NCI-H69 (cell line): ENCODE measurements at regions not wholly inside any gene's neighbourhood (a gene's known extent, or its start where the extent isn't known, plus 50 kb on each side); places are given as distances from the start of the nearest gene placed in this dataset.
"Not testable (repeated sequence)": the region's sequence is repeated elsewhere in the genome, so short reads cannot be mapped to it uniquely, and the experiment has no call there.

Source experiments
- DNase-seq: peaks from one replicate; lab custom pipeline; 2025; lab: John Stamatoyannopoulos, UW

DNA sequence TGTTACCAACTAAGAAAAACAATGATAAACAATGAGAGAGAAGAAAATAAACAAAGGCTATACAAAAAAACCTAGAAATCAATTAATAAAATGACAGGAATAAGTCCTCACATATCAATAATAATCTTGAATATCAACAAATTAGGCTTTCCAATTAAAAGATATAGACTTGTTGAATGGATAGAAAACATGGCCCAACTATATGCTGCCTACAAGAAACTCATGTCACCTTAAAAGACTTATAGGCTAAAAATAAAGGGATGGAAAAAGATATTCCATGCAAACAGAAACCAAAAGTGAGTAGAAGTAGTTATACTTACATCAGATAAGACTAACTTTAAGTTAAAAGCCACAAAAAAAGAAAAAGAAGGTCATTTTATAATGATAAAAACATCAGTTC is 183.9 kb downstream of the MYRFL start:
- DNase-seq, result no peak

DNA sequence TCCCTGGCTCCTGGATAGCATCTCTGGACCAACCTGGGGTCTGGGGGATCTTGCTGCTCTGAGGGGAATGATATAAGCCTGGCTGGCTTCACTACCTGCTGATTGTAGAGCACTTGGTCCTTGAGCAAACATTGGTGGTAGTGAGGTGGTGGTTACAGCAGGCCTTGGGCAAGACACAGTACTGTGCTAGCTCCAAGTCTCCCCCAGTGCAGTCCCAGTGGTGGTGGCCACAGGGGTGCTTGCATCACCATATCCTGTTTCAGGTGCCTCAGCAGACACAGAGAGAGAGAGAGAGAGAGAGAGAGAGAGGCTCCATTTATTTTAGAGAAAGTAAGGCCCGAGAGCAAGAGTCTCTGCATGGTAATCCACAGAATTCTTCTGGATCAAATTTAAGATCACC is 186.3 kb downstream of the MYRFL start:
- DNase-seq, result no peak

DNA sequence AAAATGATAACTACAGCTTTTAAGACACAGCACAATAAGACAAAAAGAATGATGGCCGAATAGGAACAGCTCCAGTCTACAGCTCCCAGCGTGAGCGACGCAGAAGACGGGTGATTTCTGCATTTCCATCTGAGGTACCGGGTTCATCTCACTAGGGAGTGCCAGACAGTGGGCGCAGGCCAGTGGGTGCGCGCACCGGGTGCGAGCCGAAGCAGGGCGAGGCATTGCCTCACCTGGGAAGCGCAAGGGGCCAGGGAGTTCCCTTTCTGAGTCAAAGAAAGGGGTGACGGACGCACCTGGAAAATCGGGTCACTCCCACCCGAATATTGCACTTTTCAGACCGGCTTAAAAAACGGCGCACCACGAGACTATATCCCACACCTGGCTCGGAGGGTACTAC is 188.0 kb downstream of the MYRFL start:
- DNase-seq, result not testable (repeated sequence)

- no peak for DNase-seq
Observed at GRCh38 chr12:70028515-70028914, 203.5 kb downstream of the MYRFL start.

- no peak for DNase-seq
Observed at GRCh38 chr12:70028918-70029317, 203.9 kb downstream of the MYRFL start.

- peak; percentile 95 for DNase-seq
Observed at GRCh38 chr12:70031046-70031445, 206.0 kb downstream of the MYRFL start.

GRCh38 chr12:70032076-70032475 is 207.0 kb downstream of the MYRFL start:
- peak; percentile 87 for DNase-seq

DNA sequence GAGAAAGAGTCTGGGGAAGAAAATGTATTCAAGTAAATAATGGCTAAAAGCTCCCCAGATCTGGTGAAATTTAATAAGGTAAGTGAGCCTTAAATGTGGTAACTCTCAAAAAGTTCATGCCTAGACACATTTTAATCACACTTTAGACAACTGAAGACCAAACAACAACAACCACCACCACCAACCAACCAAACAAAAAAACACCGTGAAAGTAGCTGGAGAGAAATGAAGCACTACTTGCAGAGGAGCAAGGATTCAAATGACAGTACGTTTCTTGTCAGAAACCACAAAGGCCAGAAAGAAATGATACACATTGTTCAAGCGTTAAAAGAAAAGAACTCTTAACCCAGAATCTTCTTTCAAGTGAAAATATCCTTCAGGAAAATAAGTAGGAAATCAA is 208.3 kb downstream of the MYRFL start:
- no peak for DNase-seq

DNA sequence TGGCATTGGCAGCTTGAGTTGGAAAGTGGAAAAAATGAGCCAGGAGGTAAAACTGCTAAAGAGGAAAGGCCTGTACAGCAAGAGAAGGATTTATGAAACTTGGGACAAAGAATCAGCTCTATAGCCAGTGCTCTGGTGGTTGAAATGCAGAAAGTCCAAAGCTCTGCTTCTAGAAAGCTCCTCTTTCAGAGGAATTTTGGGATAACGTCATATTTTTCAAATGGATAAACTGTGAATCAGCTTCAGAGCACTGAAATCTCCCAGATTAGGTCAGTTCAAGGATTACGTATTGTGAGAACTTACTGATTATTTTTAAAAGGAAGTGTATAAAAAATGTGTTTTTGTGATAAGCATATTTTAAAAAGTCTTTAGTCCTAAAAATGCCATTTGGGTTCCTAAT is 203.1 kb upstream of the CNOT2 start:
- DNase-seq, result no peak

- no peak for DNase-seq
Observed at GRCh38 chr12:70042675-70043074, 200.6 kb upstream of the CNOT2 start.

GRCh38 chr12:70043490-70044138 is 199.6 kb upstream of the CNOT2 start:
- DNase-seq, result peak; percentile 66

- no peak for DNase-seq
Observed at GRCh38 chr12:70044167-70044566, 199.1 kb upstream of the CNOT2 start.

DNA sequence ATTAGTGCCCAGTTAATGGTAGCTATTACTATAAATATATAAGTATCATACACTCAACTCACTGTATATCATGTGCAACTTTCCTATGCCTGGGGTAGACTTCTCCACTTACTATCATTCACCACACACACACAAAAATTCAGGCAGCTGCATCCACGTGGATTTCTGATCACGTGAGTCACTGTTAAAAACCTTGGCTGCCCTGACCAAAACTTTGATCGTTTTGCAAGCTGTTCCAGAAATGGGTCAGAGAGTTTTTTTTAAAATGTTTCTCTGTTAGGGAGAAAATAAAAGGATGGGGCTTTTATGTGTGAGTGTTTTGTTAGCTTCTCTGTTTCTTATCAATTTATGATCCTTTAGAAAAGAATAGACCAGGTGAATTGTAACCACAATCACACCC is 198.2 kb upstream of the CNOT2 start:
- DNase-seq, result no peak

- no peak for DNase-seq
Observed at GRCh38 chr12:70045514-70045913, 197.7 kb upstream of the CNOT2 start.

DNA sequence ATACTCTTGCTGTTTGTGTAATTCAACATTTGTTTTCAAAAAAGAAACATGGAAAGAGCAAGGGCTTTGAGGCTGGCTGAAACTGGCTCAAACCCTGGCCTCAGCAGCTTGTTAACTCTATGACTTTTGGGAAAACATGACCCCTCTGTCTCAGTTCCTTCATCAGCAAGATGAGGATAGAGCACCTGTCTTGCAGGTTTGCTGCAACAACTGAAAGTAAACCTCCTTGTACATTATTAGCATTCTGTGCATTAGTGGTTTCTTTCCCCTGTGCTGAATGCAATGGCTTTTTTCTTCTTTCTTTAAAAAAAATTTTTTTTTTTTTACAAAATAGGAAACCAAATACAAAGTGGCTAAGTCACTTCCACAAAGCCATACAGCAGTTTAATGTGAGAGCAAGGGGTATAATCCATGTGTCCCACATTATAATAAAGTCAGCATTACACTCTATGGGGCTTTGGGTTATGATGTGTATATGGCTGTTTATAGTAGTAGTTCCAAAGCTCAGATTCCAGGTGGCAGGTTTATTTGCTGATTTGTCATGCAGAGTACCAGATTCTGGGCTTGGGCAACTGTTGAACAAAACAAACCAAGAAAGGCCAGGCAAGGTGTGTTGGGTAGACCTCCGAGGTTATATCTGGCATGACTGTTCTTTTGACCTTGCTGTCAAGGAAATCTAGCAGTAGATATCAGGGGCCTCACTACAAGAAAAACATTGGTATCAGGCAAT is 194.5 kb upstream of the CNOT2 start:
- no peak for DNase-seq

- DNase-seq, result no peak
Observed at GRCh38 chr12:70049596-70050360, 193.5 kb upstream of the CNOT2 start.

- DNase-seq, result no peak
Observed at GRCh38 chr12:70052476-70052875, 190.8 kb upstream of the CNOT2 start.

GRCh38 chr12:70052931-70053497 is 190.2 kb upstream of the CNOT2 start:
- peak; percentile 6 for DNase-seq

- no peak for DNase-seq
Observed at GRCh38 chr12:70059373-70059772, 183.9 kb upstream of the CNOT2 start.

- DNase-seq, result no peak
Observed at GRCh38 chr12:70060634-70061033, 182.6 kb upstream of the CNOT2 start.

GRCh38 chr12:70068743-70069142 is 174.5 kb upstream of the CNOT2 start:
- no peak for DNase-seq

DNA sequence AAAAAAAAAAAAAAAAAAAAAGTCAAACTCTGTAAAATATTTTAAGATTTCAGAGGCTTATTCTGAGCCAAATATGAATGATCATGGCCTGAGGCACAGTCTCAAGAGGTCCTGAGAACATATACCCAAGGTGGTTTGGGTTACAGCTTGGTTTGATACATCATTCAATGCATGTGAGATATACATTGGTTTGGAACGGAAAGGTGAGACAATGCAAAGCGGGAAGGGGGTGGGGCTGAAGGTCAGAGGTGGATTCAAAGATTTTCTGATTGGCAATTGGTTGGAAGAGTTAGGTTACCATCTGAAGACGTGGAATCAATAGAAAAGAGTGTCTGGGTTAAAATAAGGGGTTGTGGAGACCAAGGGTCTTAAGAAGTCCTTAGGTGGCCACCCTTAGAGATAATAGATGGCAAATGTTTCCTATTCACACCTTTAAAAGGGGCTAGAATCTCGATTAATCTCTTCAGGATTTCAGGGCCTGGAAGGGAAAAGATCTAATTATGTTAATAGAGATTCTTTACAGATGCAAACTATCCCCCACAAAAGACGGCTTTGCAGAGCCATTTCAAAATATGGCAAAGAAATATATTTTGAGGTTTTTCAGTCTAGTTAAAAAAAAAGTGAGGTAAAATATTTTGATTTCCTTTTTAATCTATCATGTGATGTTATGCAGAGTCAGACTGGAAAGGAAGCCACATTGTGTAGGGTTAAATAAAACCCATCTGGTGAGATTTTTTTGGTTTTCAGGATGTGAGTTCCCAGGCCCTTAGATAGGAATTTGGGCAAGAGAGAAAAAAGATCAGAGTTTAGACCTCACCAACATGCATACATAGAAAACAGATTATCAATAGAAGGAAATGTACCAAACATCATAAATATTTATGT is 173.8 kb upstream of the CNOT2 start:
- no peak for DNase-seq
